ENCODE measurements at regions not wholly inside any gene's neighbourhood (a gene's known extent, or its start where the extent isn't known, plus 50 kb on each side); places are given as distances from the start of the nearest gene placed in this dataset.

- Mint-ChIP-seq H3K36me3 (ENCODE audit: low read depth) (peaks cover 7% of the 10 kb centered on the region), H3K9me3 (peaks cover 17% of the 10 kb centered on the region), H3K27me3 (ENCODE audit: low read depth) (peaks cover 19% of the 10 kb centered on the region), H3K27ac (ENCODE audit: unreplicated experiment) (no peak overlapping the region), H3K4me3 (no peak overlapping the region), H3K4me1 (peaks cover 5% of the 10 kb centered on the region)
- DNase-seq (ENCODE audit: low read depth, low spot score) = peak; percentile 24
- TF ChIP-seq CTCF (conservative IDR thresholded peaks at IDR 0.05) = peak; percentile 62
Measured at GRCh38 chrX:727738-728621, 97.4 kb downstream of the SHOX start.

DNA sequence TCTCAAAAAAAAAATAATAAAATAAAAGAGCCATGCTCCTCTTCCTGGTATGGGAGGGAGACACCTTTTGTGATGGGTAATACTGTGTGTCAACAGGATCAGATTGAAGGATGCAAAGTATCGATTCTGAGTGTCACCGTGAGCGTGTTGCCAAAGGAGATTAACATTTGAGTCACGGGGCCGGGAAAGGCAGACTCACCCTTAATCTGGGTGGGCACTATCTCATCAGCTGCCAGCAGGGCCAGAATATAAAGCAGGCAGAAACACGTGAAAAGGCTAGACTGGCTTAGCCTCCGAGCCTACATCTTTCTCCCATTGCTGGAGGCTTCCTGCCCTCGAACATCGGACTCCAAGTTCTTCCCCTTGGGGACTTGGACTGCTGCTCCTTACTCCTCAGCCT lies 95.4 kb downstream of the SHOX start:
- Mint-ChIP-seq H3K27me3 (ENCODE audit: low read depth) (peaks cover 21% of the 10 kb centered on the region), H3K27ac (ENCODE audit: unreplicated experiment) (no peak overlapping the region), H3K36me3 (ENCODE audit: low read depth) (peaks cover 7% of the 10 kb centered on the region), H3K4me1 (peaks cover 5% of the 10 kb centered on the region), H3K4me3 (peak overlapping the region; percentile 41), H3K9me3 (peaks cover 17% of the 10 kb centered on the region)
- DNase-seq (ENCODE audit: low read depth, low spot score) = no peak
- TF ChIP-seq CTCF (conservative IDR thresholded peaks at IDR 0.05) = no peak

- no peak for TF ChIP-seq CTCF (conservative IDR thresholded peaks at IDR 0.05)
- Mint-ChIP-seq H3K27ac (ENCODE audit: unreplicated experiment) (no peak overlapping the region), H3K4me3 (peak overlapping the region; percentile 73), H3K4me1 (peaks cover 5% of the 10 kb centered on the region), H3K27me3 (ENCODE audit: low read depth) (peaks cover 34% of the 10 kb centered on the region), H3K36me3 (ENCODE audit: low read depth) (peaks cover 7% of the 10 kb centered on the region), H3K9me3 (peaks cover 17% of the 10 kb centered on the region)
- no peak for DNase-seq (ENCODE audit: low read depth, low spot score)
Measured at GRCh38 chrX:724256-724655, 93.7 kb downstream of the SHOX start.

DNA sequence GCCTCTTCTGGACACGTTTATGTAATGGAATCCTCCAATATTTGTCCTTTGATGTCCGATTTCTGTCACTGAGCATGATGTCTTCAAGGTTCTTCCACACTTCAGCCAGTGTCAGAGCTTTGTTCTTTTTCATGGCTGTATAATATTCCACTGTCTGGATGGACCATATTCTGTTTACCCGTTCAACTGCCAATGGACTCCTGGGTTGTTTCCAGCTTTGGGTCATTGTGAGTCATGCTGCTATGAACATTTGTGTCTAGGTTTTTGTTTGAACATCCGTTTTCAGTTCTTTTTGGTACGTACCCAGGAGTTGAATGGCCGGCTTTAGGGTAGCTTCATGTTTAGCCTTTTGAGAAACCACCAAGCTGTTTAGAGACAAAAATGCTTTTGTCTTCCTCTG lies 93.2 kb downstream of the SHOX start:
- DNase-seq (ENCODE audit: low read depth, low spot score) = no peak
- Mint-ChIP-seq H3K4me1 (peaks cover 5% of the 10 kb centered on the region), H3K27me3 (ENCODE audit: low read depth) (peaks cover 36% of the 10 kb centered on the region), H3K9me3 (peaks cover 17% of the 10 kb centered on the region), H3K27ac (ENCODE audit: unreplicated experiment) (no peak overlapping the region), H3K4me3 (peak overlapping the region; percentile 73), H3K36me3 (ENCODE audit: low read depth) (peaks cover 7% of the 10 kb centered on the region)
- TF ChIP-seq CTCF (conservative IDR thresholded peaks at IDR 0.05) = no peak

- no peak for TF ChIP-seq CTCF (conservative IDR thresholded peaks at IDR 0.05)
- H3K4me3 Mint-ChIP-seq = no peak overlapping the region
- H3K4me1 Mint-ChIP-seq = peaks cover 5% of the 10 kb centered on the region
- H3K36me3 Mint-ChIP-seq (ENCODE audit: low read depth) = peaks cover 7% of the 10 kb centered on the region
- DNase-seq (ENCODE audit: low read depth, low spot score) = no peak
- H3K27me3 Mint-ChIP-seq (ENCODE audit: low read depth) = peaks cover 44% of the 10 kb centered on the region
- peaks cover 19% of the 10 kb centered on the region for H3K9me3 Mint-ChIP-seq
- H3K27ac Mint-ChIP-seq (ENCODE audit: unreplicated experiment) = no peak overlapping the region
Measured at GRCh38 chrX:721354-721753, 90.8 kb downstream of the SHOX start.
